GM18858 (cell line): ENCODE measurements at regions not wholly inside any gene's neighbourhood (a gene's known extent, or its start where the extent isn't known, plus 50 kb on each side); places are given as distances from the start of the nearest gene placed in this dataset.

Source experiments
- ATAC-seq: cut with Tn5 transposase; IDR thresholded peaks from one replicate; pipeline ENCODE4 v1.9.1; 2021; ENCODE audit not compliant: unreplicated experiment

- no peak for ATAC-seq
These were observed 209.6 kb downstream of the BUD13 start for GRCh38 chr11:116563028-116563711.

GRCh38 chr11:116560589-116560988 is 212.2 kb downstream of the BUD13 start:
- ATAC-seq = no peak

- no peak for ATAC-seq
These were observed 214.1 kb downstream of the BUD13 start for GRCh38 chr11:116558504-116559211.

GRCh38 chr11:116557282-116557681 is 215.5 kb downstream of the BUD13 start:
- ATAC-seq = no peak

- ATAC-seq = no peak
These were observed 216.3 kb downstream of the BUD13 start for GRCh38 chr11:116556483-116556882.

- ATAC-seq = no peak
These were observed 219.3 kb downstream of the BUD13 start for GRCh38 chr11:116553482-116553881.

- ATAC-seq = no peak
These were observed 221.2 kb downstream of the BUD13 start for GRCh38 chr11:116551576-116551975.

- ATAC-seq = no peak
These were observed 224.5 kb downstream of the BUD13 start for GRCh38 chr11:116548256-116548655.

- ATAC-seq = no peak
These were observed 225.2 kb downstream of the BUD13 start for GRCh38 chr11:116547571-116547970.

- ATAC-seq = no peak
These were observed 226.9 kb downstream of the BUD13 start for GRCh38 chr11:116545912-116546311.

GRCh38 chr11:116544721-116545120 is 228.1 kb downstream of the BUD13 start:
- ATAC-seq = no peak

GRCh38 chr11:116543911-116544475 is 228.8 kb downstream of the BUD13 start:
- ATAC-seq = no peak

- no peak for ATAC-seq
These were observed 229.7 kb downstream of the BUD13 start for GRCh38 chr11:116543099-116543498.

- no peak for ATAC-seq
These were observed 230.4 kb downstream of the BUD13 start for GRCh38 chr11:116542406-116542805.

GRCh38 chr11:116541460-116541859 is 231.3 kb downstream of the BUD13 start:
- ATAC-seq = no peak

- no peak for ATAC-seq
These were observed 232.0 kb downstream of the BUD13 start for GRCh38 chr11:116540645-116541304.

GRCh38 chr11:116539836-116540418 is 232.9 kb downstream of the BUD13 start:
- ATAC-seq = no peak

GRCh38 chr11:116539211-116539610 is 233.6 kb downstream of the BUD13 start:
- ATAC-seq = no peak

- no peak for ATAC-seq
These were observed 234.1 kb downstream of the BUD13 start for GRCh38 chr11:116538677-116539076.

GRCh38 chr11:116537709-116538108 is 235.1 kb downstream of the BUD13 start:
- ATAC-seq = no peak

- ATAC-seq = no peak
These were observed 235.7 kb downstream of the BUD13 start for GRCh38 chr11:116537121-116537520.
